SK-N-MC (cell line): ENCODE measurements at regions not wholly inside any gene's neighbourhood (a gene's known extent, or its start where the extent isn't known, plus 50 kb on each side); places are given as distances from the start of the nearest gene placed in this dataset.

Experiments used
- EZH2 ChIP-seq: fragments of 200-600 bp; sonication (generic); IDR thresholded peaks from one replicate; pipeline ENCODE4 v1.6.1; 2017; ENCODE audit warnings: antibody characterized with exemption
- POLR2AphosphoS5 ChIP-seq: IDR thresholded peaks from 2 replicates; pipeline ENCODE4 v1.6.1; 2012; ENCODE audit warnings: mild to moderate bottlenecking, low read depth, low read length, borderline replicate concordance

DNA sequence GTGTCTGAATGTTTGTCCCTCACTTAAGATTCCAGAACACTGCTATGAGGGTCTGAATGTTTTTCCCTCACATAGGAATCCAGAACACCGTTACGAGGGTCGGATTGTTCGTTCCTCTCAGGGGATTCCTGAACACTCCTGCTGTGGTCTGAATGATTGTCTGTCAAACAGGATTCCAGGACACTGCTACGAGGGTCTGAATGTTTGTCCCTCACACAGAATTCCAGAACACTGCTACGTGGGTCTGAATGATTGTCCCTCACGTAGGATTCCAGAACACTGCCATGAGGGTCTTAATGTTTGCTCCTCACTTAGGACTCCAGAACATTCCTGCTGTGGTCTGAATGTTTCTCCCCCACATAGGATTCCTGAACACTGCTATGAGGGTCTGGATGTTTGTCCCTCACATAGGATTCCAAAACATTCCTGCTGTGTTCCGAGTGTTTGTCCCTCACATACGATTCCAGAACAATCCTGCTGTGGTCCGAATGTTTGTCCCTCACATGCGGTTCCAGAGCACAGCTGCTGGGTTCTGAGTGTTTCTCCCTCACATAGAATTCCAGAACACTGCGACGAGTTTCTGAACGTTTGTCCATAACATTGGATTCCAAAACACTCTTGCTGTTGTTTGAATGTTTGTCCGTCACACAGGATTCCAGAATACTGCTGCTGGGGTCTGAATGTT is 199.5 kb downstream of the FOXD4L6 start:
- no peak for TF ChIP-seq EZH2
- TF ChIP-seq POLR2AphosphoS5, result no peak
